Activated T-cell treated with anti-CD3 and anti-CD28 coated beads, Interleukin-2, amount 50 U/mL, for 48 hours (primary cell): ENCODE measurements at regions not wholly inside any gene's neighbourhood (a gene's known extent, or its start where the extent isn't known, plus 50 kb on each side); places are given as distances from the start of the nearest gene placed in this dataset.

Experiments used
- DNase-seq, 2 experiments: peaks; one replicate each; pipeline ENCODE4 v3.0.0-alpha.2; 2020

- DNase-seq, result no peak
Measured at GRCh38 chr18:57991552-57991951, 52.5 kb upstream of the NEDD4L start.

- no peak for DNase-seq
Measured at GRCh38 chr18:57989536-57989935, 54.5 kb upstream of the NEDD4L start.

- no peak for DNase-seq
Measured at GRCh38 chr18:57984490-57985115, 59.4 kb upstream of the NEDD4L start.

GRCh38 chr18:57983965-57984364 is 60.1 kb upstream of the NEDD4L start:
- DNase-seq, result no peak

- DNase-seq, result no peak
Measured at GRCh38 chr18:57983472-57983871, 60.6 kb upstream of the NEDD4L start.

GRCh38 chr18:57982372-57983021 is 61.5 kb upstream of the NEDD4L start:
- DNase-seq, result no peak

GRCh38 chr18:57981308-57982028 is 62.6 kb upstream of the NEDD4L start:
- DNase-seq, result no peak

- DNase-seq, result no peak
Measured at GRCh38 chr18:57980573-57981307, 63.3 kb upstream of the NEDD4L start.

- DNase-seq, result no peak
Measured at GRCh38 chr18:57976230-57976773, 67.7 kb upstream of the NEDD4L start.

GRCh38 chr18:57975805-57976204 is 68.2 kb upstream of the NEDD4L start:
- no peak for DNase-seq

- DNase-seq, result no peak
Measured at GRCh38 chr18:57974585-57975265, 69.3 kb upstream of the NEDD4L start.

- DNase-seq, result no peak
Measured at GRCh38 chr18:57973889-57974288, 70.1 kb upstream of the NEDD4L start.

GRCh38 chr18:57970356-57971095 is 73.5 kb upstream of the NEDD4L start:
- peak in 1 of 2 experiments; percentile 19 for DNase-seq

GRCh38 chr18:57969824-57970223 is 74.2 kb upstream of the NEDD4L start:
- DNase-seq, result no peak

GRCh38 chr18:57965246-57965645 is 78.8 kb upstream of the NEDD4L start:
- no peak for DNase-seq

- DNase-seq, result no peak
Measured at GRCh38 chr18:57961876-57962505, 82.0 kb upstream of the NEDD4L start.

- DNase-seq, result no peak
Measured at GRCh38 chr18:57961411-57961810, 82.6 kb upstream of the NEDD4L start.

- DNase-seq, result no peak
Measured at GRCh38 chr18:57959278-57959677, 84.7 kb upstream of the NEDD4L start.

GRCh38 chr18:57957210-57957609 is 86.8 kb upstream of the NEDD4L start:
- DNase-seq, result no peak

GRCh38 chr18:57956491-57956890 is 87.5 kb upstream of the NEDD4L start:
- no peak for DNase-seq

GRCh38 chr18:57954935-57955334 is 89.1 kb upstream of the NEDD4L start:
- no peak for DNase-seq
